NOMO-1 (cell line): ENCODE measurements at regions not wholly inside any gene's neighbourhood (a gene's known extent, or its start where the extent isn't known, plus 50 kb on each side); places are given as distances from the start of the nearest gene placed in this dataset.

Experiments used
- DNase-seq, 2 experiments: peaks; one replicate each; lab custom pipeline; 2025; ENCODE audit not compliant: unreplicated experiment in 2 of 2; lab: John Stamatoyannopoulos, UW

- peak; percentile 44 to 80 for DNase-seq
Measured at GRCh38 chr20:24148372-24148771, 159.8 kb upstream of the GGTLC1 start.

GRCh38 chr20:24147961-24148360, 159.4 kb upstream of the GGTLC1 start:
- DNase-seq = no peak

- DNase-seq = no peak
Measured at GRCh38 chr20:24147479-24147878, 158.9 kb upstream of the GGTLC1 start.

GRCh38 chr20:24146231-24146634, 157.7 kb upstream of the GGTLC1 start:
- DNase-seq = no peak

GRCh38 chr20:24144371-24144770, 155.8 kb upstream of the GGTLC1 start:
- no peak for DNase-seq

GRCh38 chr20:24141111-24141510, 152.5 kb upstream of the GGTLC1 start:
- DNase-seq = no peak

GRCh38 chr20:24139846-24140245, 151.3 kb upstream of the GGTLC1 start:
- DNase-seq = no peak

GRCh38 chr20:24138951-24139350, 150.4 kb upstream of the GGTLC1 start:
- DNase-seq = no peak

GRCh38 chr20:24138196-24138857, 149.7 kb upstream of the GGTLC1 start:
- no peak for DNase-seq

- DNase-seq = peak; percentile 9 to 14
Measured at GRCh38 chr20:24136659-24137246, 148.2 kb upstream of the GGTLC1 start.

GRCh38 chr20:24135781-24136180, 147.2 kb upstream of the GGTLC1 start:
- DNase-seq = no peak

- DNase-seq = no peak
Measured at GRCh38 chr20:24134930-24135329, 146.4 kb upstream of the GGTLC1 start.

GRCh38 chr20:24134284-24134683, 145.7 kb upstream of the GGTLC1 start:
- no peak for DNase-seq

- DNase-seq = no peak
Measured at GRCh38 chr20:24132246-24132645, 143.7 kb upstream of the GGTLC1 start.

GRCh38 chr20:24131684-24132083, 143.1 kb upstream of the GGTLC1 start:
- DNase-seq = no peak

GRCh38 chr20:24131281-24131680, 142.7 kb upstream of the GGTLC1 start:
- no peak for DNase-seq

GRCh38 chr20:24129641-24130040, 141.1 kb upstream of the GGTLC1 start:
- no peak for DNase-seq

GRCh38 chr20:24124951-24125650, 136.5 kb upstream of the GGTLC1 start:
- DNase-seq = no peak

- DNase-seq = no peak
Measured at GRCh38 chr20:24124003-24124402, 135.4 kb upstream of the GGTLC1 start.

GRCh38 chr20:24118441-24119175, 130.0 kb upstream of the GGTLC1 start:
- no peak for DNase-seq

- no peak for DNase-seq
Measured at GRCh38 chr20:24118034-24118433, 129.5 kb upstream of the GGTLC1 start.
